ENCODE measurements at regions not wholly inside any gene's neighbourhood (a gene's known extent, or its start where the extent isn't known, plus 50 kb on each side); places are given as distances from the start of the nearest gene placed in this dataset.

GRCh38 chr14:38063711-38064320 lies 143.9 kb upstream of the SSTR1 start:
- no peak for DNase-seq (ENCODE audit: low read depth)

- no peak for DNase-seq (ENCODE audit: low read depth)
These were observed 142.5 kb upstream of the SSTR1 start for GRCh38 chr14:38065106-38065762.

- no peak for DNase-seq (ENCODE audit: low read depth)
These were observed 137.6 kb upstream of the SSTR1 start for GRCh38 chr14:38070061-38070588.

GRCh38 chr14:38073641-38074040 lies 134.1 kb upstream of the SSTR1 start:
- DNase-seq (ENCODE audit: low read depth) = peak; percentile 49

- DNase-seq (ENCODE audit: low read depth) = no peak
These were observed 133.6 kb upstream of the SSTR1 start for GRCh38 chr14:38074081-38074480.

GRCh38 chr14:38074754-38075153 lies 132.9 kb upstream of the SSTR1 start:
- no peak for DNase-seq (ENCODE audit: low read depth)

- DNase-seq (ENCODE audit: low read depth) = no peak
These were observed 129.3 kb upstream of the SSTR1 start for GRCh38 chr14:38078393-38078792.

GRCh38 chr14:38079268-38079667 lies 128.4 kb upstream of the SSTR1 start:
- peak; percentile 29 for DNase-seq (ENCODE audit: low read depth)

- DNase-seq (ENCODE audit: low read depth) = no peak
These were observed 127.8 kb upstream of the SSTR1 start for GRCh38 chr14:38079886-38080285.

- no peak for DNase-seq (ENCODE audit: low read depth)
These were observed 127.0 kb upstream of the SSTR1 start for GRCh38 chr14:38080696-38081095.

- no peak for DNase-seq (ENCODE audit: low read depth)
These were observed 124.7 kb upstream of the SSTR1 start for GRCh38 chr14:38083039-38083438.

GRCh38 chr14:38089123-38089522 lies 118.6 kb upstream of the SSTR1 start:
- no peak for DNase-seq (ENCODE audit: low read depth)

- no peak for DNase-seq (ENCODE audit: low read depth)
These were observed 117.2 kb upstream of the SSTR1 start for GRCh38 chr14:38090506-38090905.

- DNase-seq (ENCODE audit: low read depth) = peak; percentile 89
These were observed 109.4 kb upstream of the SSTR1 start for GRCh38 chr14:38098074-38098836.

- DNase-seq (ENCODE audit: low read depth) = no peak
These were observed 106.0 kb upstream of the SSTR1 start for GRCh38 chr14:38101679-38102078.

GRCh38 chr14:38103542-38104225 lies 104.0 kb upstream of the SSTR1 start:
- DNase-seq (ENCODE audit: low read depth) = no peak

GRCh38 chr14:38105106-38105702 lies 102.5 kb upstream of the SSTR1 start:
- no peak for DNase-seq (ENCODE audit: low read depth)

GRCh38 chr14:38107216-38107631 lies 100.5 kb upstream of the SSTR1 start:
- no peak for DNase-seq (ENCODE audit: low read depth)

- peak; percentile 94 for DNase-seq (ENCODE audit: low read depth)
These were observed 99.0 kb upstream of the SSTR1 start for GRCh38 chr14:38108681-38109080.

GRCh38 chr14:38110258-38110657 lies 97.4 kb upstream of the SSTR1 start:
- no peak for DNase-seq (ENCODE audit: low read depth)

- no peak for DNase-seq (ENCODE audit: low read depth)
These were observed 96.7 kb upstream of the SSTR1 start for GRCh38 chr14:38111046-38111445.

- no peak for DNase-seq (ENCODE audit: low read depth)
These were observed 94.2 kb upstream of the SSTR1 start for GRCh38 chr14:38113546-38113945.
